GM13977 (cell line): ENCODE measurements at regions not wholly inside any gene's neighbourhood (a gene's known extent, or its start where the extent isn't known, plus 50 kb on each side); places are given as distances from the start of the nearest gene placed in this dataset.

Experiments
- DNase-seq: peaks from one replicate; pipeline ENCODE4 v3.0.0; 2012; ENCODE audit warnings: low spot score
- in situ Hi-C: fragments of 300-500 bp; cut with MboI; formaldehyde crosslinking; loops from one replicate; pipeline ENCODE4 v1.12.0; 2022; ENCODE audit warnings: low sequenced_read_pairs, low pct_unique_long_range_greater_than_20kb, mixed read lengths, inconsistent platforms; ENCODE audit not compliant: unreplicated experiment
- TF ChIP-seq, protein P1 (sequence below): IDR thresholded peaks from 2 replicates; pipeline ENCODE4 v1.5.1; 2012; ENCODE audit warnings: mild to moderate bottlenecking, control low read depth; ENCODE audit not compliant: insufficient read depth; ENCODE audit errors: extremely low read depth, missing control alignments

DNA sequence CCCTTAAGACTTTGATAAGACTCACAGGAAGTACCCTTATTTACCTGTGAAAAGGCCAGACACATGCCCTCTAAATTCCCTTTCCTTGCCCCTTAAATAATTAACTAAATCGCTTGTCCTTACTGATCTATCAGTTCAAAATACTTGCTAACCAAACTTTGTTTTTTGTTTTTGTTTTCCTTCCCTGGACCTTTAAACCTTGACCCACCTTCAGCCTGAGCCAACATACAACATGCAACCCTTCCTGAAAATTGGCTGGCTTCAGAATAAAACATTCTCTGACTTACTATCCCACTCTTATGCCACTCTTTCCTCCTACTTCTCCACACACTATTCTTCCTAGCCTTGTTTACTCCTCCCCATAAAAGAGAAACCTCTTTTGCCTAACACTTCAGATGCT lies 448.1 kb upstream of the TRAM1L1 start:
- TF ChIP-seq, protein P1, sequence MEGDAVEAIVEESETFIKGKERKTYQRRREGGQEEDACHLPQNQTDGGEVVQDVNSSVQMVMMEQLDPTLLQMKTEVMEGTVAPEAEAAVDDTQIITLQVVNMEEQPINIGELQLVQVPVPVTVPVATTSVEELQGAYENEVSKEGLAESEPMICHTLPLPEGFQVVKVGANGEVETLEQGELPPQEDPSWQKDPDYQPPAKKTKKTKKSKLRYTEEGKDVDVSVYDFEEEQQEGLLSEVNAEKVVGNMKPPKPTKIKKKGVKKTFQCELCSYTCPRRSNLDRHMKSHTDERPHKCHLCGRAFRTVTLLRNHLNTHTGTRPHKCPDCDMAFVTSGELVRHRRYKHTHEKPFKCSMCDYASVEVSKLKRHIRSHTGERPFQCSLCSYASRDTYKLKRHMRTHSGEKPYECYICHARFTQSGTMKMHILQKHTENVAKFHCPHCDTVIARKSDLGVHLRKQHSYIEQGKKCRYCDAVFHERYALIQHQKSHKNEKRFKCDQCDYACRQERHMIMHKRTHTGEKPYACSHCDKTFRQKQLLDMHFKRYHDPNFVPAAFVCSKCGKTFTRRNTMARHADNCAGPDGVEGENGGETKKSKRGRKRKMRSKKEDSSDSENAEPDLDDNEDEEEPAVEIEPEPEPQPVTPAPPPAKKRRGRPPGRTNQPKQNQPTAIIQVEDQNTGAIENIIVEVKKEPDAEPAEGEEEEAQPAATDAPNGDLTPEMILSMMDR, result no peak
- in situ Hi-C loops, result no loop called here
- no peak for DNase-seq

DNA sequence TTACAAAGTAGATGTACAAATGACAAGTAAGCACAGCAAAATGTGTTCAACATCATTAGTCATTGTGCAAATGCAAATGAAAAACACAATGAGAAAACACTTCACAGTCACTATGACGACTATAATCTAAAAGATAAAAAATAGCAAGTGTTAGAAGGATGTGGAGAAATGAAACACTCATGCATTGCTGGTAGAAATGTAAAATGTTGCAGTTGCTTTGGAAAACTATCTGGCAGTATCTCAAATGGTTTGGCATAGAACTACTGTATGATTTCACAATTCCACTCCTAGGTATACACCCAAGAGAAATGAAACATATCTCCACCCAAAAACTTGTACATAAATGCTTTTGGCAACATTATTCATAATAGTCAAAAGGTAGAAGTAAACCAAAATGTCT lies 459.7 kb upstream of the TRAM1L1 start:
- TF ChIP-seq, protein P1, result no peak
- DNase-seq, result no peak
- in situ Hi-C loops, result no loop called here

DNA sequence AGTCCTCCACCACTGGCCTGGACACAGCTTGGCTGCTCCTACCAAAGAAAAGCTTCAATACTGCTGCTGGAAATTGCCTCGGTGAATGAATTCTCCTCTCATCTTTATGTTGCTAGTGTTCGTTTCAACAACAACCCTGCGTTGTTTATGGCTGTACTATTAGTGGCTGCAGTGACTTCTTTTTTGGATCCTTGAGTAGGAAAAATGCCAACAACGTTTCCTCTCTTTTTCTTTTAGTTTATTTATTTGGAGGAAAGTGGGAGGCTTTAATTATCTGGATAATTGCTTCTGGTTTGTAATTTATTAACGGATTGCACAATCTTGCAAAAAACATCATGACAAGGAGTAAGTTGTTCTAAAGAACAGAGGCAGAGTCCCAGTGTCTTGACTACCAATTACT lies 464.1 kb upstream of the TRAM1L1 start:
- no peak for DNase-seq
- TF ChIP-seq, protein P1, result no peak
- in situ Hi-C loops, result no loop called here

DNA sequence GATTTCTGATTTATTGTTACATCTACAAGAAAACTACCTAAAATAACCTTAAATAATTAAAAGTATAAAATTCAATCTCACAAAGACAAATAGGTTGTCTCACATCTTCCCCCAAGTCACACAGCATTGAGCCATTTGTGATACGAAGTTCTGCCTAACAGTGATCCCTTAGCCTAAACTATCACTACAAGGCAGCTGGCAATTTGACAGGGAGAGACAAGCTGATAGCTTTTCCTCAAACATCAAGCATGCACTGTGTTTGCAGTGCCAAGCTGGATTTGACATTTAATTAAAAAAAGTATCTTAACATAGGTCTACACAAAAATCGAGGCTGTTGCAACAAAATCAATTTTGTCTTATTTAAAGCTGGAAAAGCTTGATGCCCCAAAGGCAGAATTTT lies 464.7 kb upstream of the TRAM1L1 start:
- in situ Hi-C loops, result no loop called here
- TF ChIP-seq, protein P1, result no peak
- DNase-seq, result no peak

DNA sequence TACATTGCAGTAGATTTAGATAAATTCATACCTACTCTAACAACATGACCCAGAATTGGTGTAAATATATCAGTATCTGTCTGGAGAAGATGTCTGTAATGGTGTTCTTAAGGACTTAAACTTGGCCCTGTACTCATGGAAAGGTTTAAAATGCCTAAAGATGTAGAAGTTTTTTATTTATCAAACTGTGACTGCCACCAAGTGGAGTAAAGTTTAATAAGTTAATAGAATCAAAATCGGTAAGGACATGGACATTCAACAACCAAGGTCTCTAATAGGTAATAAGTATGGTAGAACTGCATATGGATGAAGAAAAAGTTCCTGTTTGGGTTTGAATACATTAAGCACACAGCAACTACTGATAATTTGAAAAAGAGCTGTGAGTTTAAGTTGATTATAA lies 474.0 kb upstream of the NDST3 start:
- in situ Hi-C loops, result no loop called here
- TF ChIP-seq, protein P1, result no peak
- no peak for DNase-seq

DNA sequence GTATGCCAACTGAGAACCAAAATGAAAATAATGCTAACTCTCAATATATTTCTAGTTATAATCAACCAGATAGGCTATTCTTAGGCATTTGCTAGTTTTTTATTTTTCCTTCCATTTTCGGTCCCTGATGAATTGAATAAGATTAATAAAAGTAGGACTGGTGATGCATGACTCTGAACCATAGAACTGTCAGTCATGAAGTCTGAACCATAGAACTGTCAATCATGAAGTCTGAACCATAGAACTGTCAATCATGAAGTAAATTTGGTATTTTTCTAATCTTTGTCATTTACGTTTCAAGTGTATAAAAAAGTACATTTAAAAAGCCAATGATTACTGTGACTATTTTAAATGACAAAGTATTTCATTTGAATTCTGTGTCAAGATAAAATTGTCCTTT lies 460.2 kb upstream of the NDST3 start:
- TF ChIP-seq, protein P1, result no peak

DNA sequence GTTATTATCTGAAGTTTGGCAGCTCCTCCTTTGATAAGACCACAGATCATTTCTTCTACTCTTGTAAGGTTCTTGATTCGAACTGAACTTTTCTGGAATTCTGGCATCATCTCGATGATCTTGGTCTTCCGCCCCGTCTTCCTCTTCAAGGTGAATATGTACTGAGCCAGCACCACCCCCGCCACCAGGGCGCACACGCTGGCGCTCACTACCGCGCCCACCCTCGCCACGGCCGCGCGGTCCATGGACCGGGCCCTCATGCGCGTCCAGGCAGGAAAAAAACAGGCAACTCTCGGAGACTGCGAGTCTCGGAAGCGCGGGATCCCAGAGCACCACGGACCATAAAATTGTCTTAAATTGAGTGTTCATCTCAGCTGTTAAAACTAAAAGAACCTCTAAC lies 458.4 kb upstream of the NDST3 start:
- in situ Hi-C loops, result no loop called here
- DNase-seq, result no peak

More for the DNA sequence above, 460.2 kb upstream of the NDST3 start:
- no peak for DNase-seq
- in situ Hi-C loops, result no loop called here

More for the DNA sequence above, 458.4 kb upstream of the NDST3 start:
- TF ChIP-seq, protein P1, result no peak
